ENCODE measurements at regions not wholly inside any gene's neighbourhood (a gene's known extent, or its start where the extent isn't known, plus 50 kb on each side); places are given as distances from the start of the nearest gene placed in this dataset.

GRCh38 chr15:39340903-39341645 lies 239.8 kb upstream of the THBS1 start:
- Histone ChIP-seq H3K9me3 (ENCODE audit: control extremely low read depth in 1 of 5, control insufficient read depth in 4 of 5, insufficient read depth in 2 of 5, low read depth in 1 of 5, low read length in 4 of 5) (peaks cover 0 to 11% (median 0%) of the 10 kb centered on the region in 5 experiments), H3K27me3 (replicated peaks in 2 of 5; ENCODE audit: control insufficient read depth in 4 of 5, insufficient read depth in 5 of 5, low read length in 4 of 5) (no peaks in the 10 kb centered on the region), H3K4me3 (ENCODE audit: control insufficient read depth in 1 of 7, extremely low read depth in 1 of 7, insufficient read depth in 4 of 7, low read depth in 2 of 7, low read length in 6 of 7) (no peak overlapping the region), H3K4me1 (ENCODE audit: control extremely low read depth in 1 of 4, control insufficient read depth in 4 of 4, insufficient read depth in 4 of 4, low read length in 3 of 4) (no peaks in the 10 kb centered on the region), H3K36me3 (ENCODE audit: control insufficient read depth in 4 of 4, insufficient read depth in 4 of 4, low read length in 3 of 4) (no peaks in the 10 kb centered on the region), H3K27ac (ENCODE audit: insufficient read depth in 1 of 2, low read depth in 1 of 2, low read length in 2 of 2, poor library complexity in 1 of 2, severe bottlenecking in 2 of 2) (no peak overlapping the region)
- CTCF ChIA-PET: no interaction called here
- DNase-seq: no peak
- WGBS (ENCODE audit: insufficient coverage): 89% methylated on average over 10 of the region's 13 CpGs
- POLR2A ChIA-PET: no interaction called here

- CTCF ChIA-PET: no interaction called here
Measured at GRCh38 chr15:39344662-39345141, 236.2 kb upstream of the THBS1 start.

GRCh38 chr15:39345176-39345575 lies 235.7 kb upstream of the THBS1 start:
- no peaks in the 10 kb centered on the region for H3K36me3 ChIP-seq (ENCODE audit: control insufficient read depth in 4 of 4, insufficient read depth in 4 of 4, low read length in 3 of 4)
- H3K9me3 ChIP-seq (ENCODE audit: control extremely low read depth in 1 of 5, control insufficient read depth in 4 of 5, insufficient read depth in 2 of 5, low read depth in 1 of 5, low read length in 4 of 5): peaks cover 0 to 11% (median 0%) of the 10 kb centered on the region in 5 experiments
- POLR2A ChIA-PET: no interaction called here
- WGBS (ENCODE audit: insufficient coverage): 100% methylated on average over 2 of the region's 3 CpGs
- CTCF ChIA-PET: no interaction called here
- no peak overlapping the region for H3K4me3 ChIP-seq (ENCODE audit: control insufficient read depth in 1 of 7, extremely low read depth in 1 of 7, insufficient read depth in 4 of 7, low read depth in 2 of 7, low read length in 6 of 7)
- no peaks in the 10 kb centered on the region for H3K4me1 ChIP-seq (ENCODE audit: control extremely low read depth in 1 of 4, control insufficient read depth in 4 of 4, insufficient read depth in 4 of 4, low read length in 3 of 4)
- no peak overlapping the region for H3K27ac ChIP-seq (ENCODE audit: insufficient read depth in 1 of 2, low read depth in 1 of 2, low read length in 2 of 2, poor library complexity in 1 of 2, severe bottlenecking in 2 of 2)
- H3K27me3 ChIP-seq (replicated peaks in 2 of 5; ENCODE audit: control insufficient read depth in 4 of 5, insufficient read depth in 5 of 5, low read length in 4 of 5): no peaks in the 10 kb centered on the region
- DNase-seq: no peak

More at GRCh38 chr15:39344662-39345141, 236.2 kb upstream of the THBS1 start:
- peaks cover 0 to 11% (median 0%) of the 10 kb centered on the region in 5 experiments for H3K9me3 ChIP-seq (ENCODE audit: control extremely low read depth in 1 of 5, control insufficient read depth in 4 of 5, insufficient read depth in 2 of 5, low read depth in 1 of 5, low read length in 4 of 5)
- POLR2A ChIA-PET: no interaction called here
- H3K27ac ChIP-seq (ENCODE audit: insufficient read depth in 1 of 2, low read depth in 1 of 2, low read length in 2 of 2, poor library complexity in 1 of 2, severe bottlenecking in 2 of 2): no peak overlapping the region
- no peaks in the 10 kb centered on the region for H3K4me1 ChIP-seq (ENCODE audit: control extremely low read depth in 1 of 4, control insufficient read depth in 4 of 4, insufficient read depth in 4 of 4, low read length in 3 of 4)
- DNase-seq: no peak
- WGBS (ENCODE audit: insufficient coverage): 100% methylated on average over 3 of the region's 3 CpGs
- H3K4me3 ChIP-seq (ENCODE audit: control insufficient read depth in 1 of 7, extremely low read depth in 1 of 7, insufficient read depth in 4 of 7, low read depth in 2 of 7, low read length in 6 of 7): no peak overlapping the region
- no peaks in the 10 kb centered on the region for H3K36me3 ChIP-seq (ENCODE audit: control insufficient read depth in 4 of 4, insufficient read depth in 4 of 4, low read length in 3 of 4)
- H3K27me3 ChIP-seq (replicated peaks in 2 of 5; ENCODE audit: control insufficient read depth in 4 of 5, insufficient read depth in 5 of 5, low read length in 4 of 5): no peaks in the 10 kb centered on the region

- H3K27me3 ChIP-seq (replicated peaks in 2 of 5; ENCODE audit: control insufficient read depth in 4 of 5, insufficient read depth in 5 of 5, low read length in 4 of 5): no peaks in the 10 kb centered on the region
Measured at GRCh38 chr15:39347453-39347852, 233.4 kb upstream of the THBS1 start.

GRCh38 chr15:39350785-39351184 lies 230.1 kb upstream of the THBS1 start:
- ChIA-PET POLR2A (no interaction called here), CTCF (no interaction called here)
- H3K4me1 ChIP-seq (ENCODE audit: control extremely low read depth in 1 of 4, control insufficient read depth in 4 of 4, insufficient read depth in 4 of 4, low read length in 3 of 4): no peaks in the 10 kb centered on the region
- H3K36me3 ChIP-seq (ENCODE audit: control insufficient read depth in 4 of 4, insufficient read depth in 4 of 4, low read length in 3 of 4): no peaks in the 10 kb centered on the region
- DNase-seq: no peak
- no peaks in the 10 kb centered on the region for H3K27me3 ChIP-seq (replicated peaks in 2 of 5; ENCODE audit: control insufficient read depth in 4 of 5, insufficient read depth in 5 of 5, low read length in 4 of 5)
- no peak overlapping the region for H3K27ac ChIP-seq (ENCODE audit: insufficient read depth in 1 of 2, low read depth in 1 of 2, low read length in 2 of 2, poor library complexity in 1 of 2, severe bottlenecking in 2 of 2)
- 87% methylated on average over 3 of the region's 4 CpGs for WGBS (ENCODE audit: insufficient coverage)
- no peak overlapping the region for H3K4me3 ChIP-seq (ENCODE audit: control insufficient read depth in 1 of 7, extremely low read depth in 1 of 7, insufficient read depth in 4 of 7, low read depth in 2 of 7, low read length in 6 of 7)
- no peaks in the 10 kb centered on the region for H3K9me3 ChIP-seq (ENCODE audit: control extremely low read depth in 1 of 5, control insufficient read depth in 4 of 5, insufficient read depth in 2 of 5, low read depth in 1 of 5, low read length in 4 of 5)

More at GRCh38 chr15:39347453-39347852, 233.4 kb upstream of the THBS1 start:
- no CpG with 5 or more reads among the region's 1 CpG for WGBS (ENCODE audit: insufficient coverage)
- ChIA-PET POLR2A (no interaction called here), CTCF (no interaction called here)
- no peak for DNase-seq
- peaks cover 0 to 11% (median 0%) of the 10 kb centered on the region in 5 experiments for H3K9me3 ChIP-seq (ENCODE audit: control extremely low read depth in 1 of 5, control insufficient read depth in 4 of 5, insufficient read depth in 2 of 5, low read depth in 1 of 5, low read length in 4 of 5)
- H3K4me3 ChIP-seq (ENCODE audit: control insufficient read depth in 1 of 7, extremely low read depth in 1 of 7, insufficient read depth in 4 of 7, low read depth in 2 of 7, low read length in 6 of 7): no peak overlapping the region
- no peaks in the 10 kb centered on the region for H3K36me3 ChIP-seq (ENCODE audit: control insufficient read depth in 4 of 4, insufficient read depth in 4 of 4, low read length in 3 of 4)
- no peaks in the 10 kb centered on the region for H3K4me1 ChIP-seq (ENCODE audit: control extremely low read depth in 1 of 4, control insufficient read depth in 4 of 4, insufficient read depth in 4 of 4, low read length in 3 of 4)
- no peak overlapping the region for H3K27ac ChIP-seq (ENCODE audit: insufficient read depth in 1 of 2, low read depth in 1 of 2, low read length in 2 of 2, poor library complexity in 1 of 2, severe bottlenecking in 2 of 2)

GRCh38 chr15:39354189-39354588 lies 226.7 kb upstream of the THBS1 start:
- CTCF ChIA-PET: no interaction called here
- Histone ChIP-seq H3K27ac (ENCODE audit: insufficient read depth in 1 of 2, low read depth in 1 of 2, low read length in 2 of 2, poor library complexity in 1 of 2, severe bottlenecking in 2 of 2) (no peak overlapping the region), H3K27me3 (replicated peaks in 2 of 5; ENCODE audit: control insufficient read depth in 4 of 5, insufficient read depth in 5 of 5, low read length in 4 of 5) (no peaks in the 10 kb centered on the region), H3K36me3 (ENCODE audit: control insufficient read depth in 4 of 4, insufficient read depth in 4 of 4, low read length in 3 of 4) (no peaks in the 10 kb centered on the region), H3K4me3 (ENCODE audit: control insufficient read depth in 1 of 7, extremely low read depth in 1 of 7, insufficient read depth in 4 of 7, low read depth in 2 of 7, low read length in 6 of 7) (no peak overlapping the region), H3K4me1 (ENCODE audit: control extremely low read depth in 1 of 4, control insufficient read depth in 4 of 4, insufficient read depth in 4 of 4, low read length in 3 of 4) (peaks cover 0 to 13% (median 0%) of the 10 kb centered on the region in 4 experiments), H3K9me3 (ENCODE audit: control extremely low read depth in 1 of 5, control insufficient read depth in 4 of 5, insufficient read depth in 2 of 5, low read depth in 1 of 5, low read length in 4 of 5) (no peaks in the 10 kb centered on the region)
- peak in 1 of 3 donors; percentile 12 for DNase-seq
- POLR2A ChIA-PET: no interaction called here
- no CpG with 5 or more reads among the region's 3 CpGs for WGBS (ENCODE audit: insufficient coverage)

GRCh38 chr15:39357480-39358268 lies 223.2 kb upstream of the THBS1 start:
- Histone ChIP-seq H3K27ac (ENCODE audit: insufficient read depth in 1 of 2, low read depth in 1 of 2, low read length in 2 of 2, poor library complexity in 1 of 2, severe bottlenecking in 2 of 2) (no peak overlapping the region), H3K27me3 (replicated peaks in 2 of 5; ENCODE audit: control insufficient read depth in 4 of 5, insufficient read depth in 5 of 5, low read length in 4 of 5) (no peaks in the 10 kb centered on the region), H3K4me1 (ENCODE audit: control extremely low read depth in 1 of 4, control insufficient read depth in 4 of 4, insufficient read depth in 4 of 4, low read length in 3 of 4) (peaks cover 0 to 14% (median 0%) of the 10 kb centered on the region in 4 experiments), H3K36me3 (ENCODE audit: control insufficient read depth in 4 of 4, insufficient read depth in 4 of 4, low read length in 3 of 4) (no peaks in the 10 kb centered on the region), H3K9me3 (ENCODE audit: control extremely low read depth in 1 of 5, control insufficient read depth in 4 of 5, insufficient read depth in 2 of 5, low read depth in 1 of 5, low read length in 4 of 5) (no peaks in the 10 kb centered on the region), H3K4me3 (ENCODE audit: control insufficient read depth in 1 of 7, extremely low read depth in 1 of 7, insufficient read depth in 4 of 7, low read depth in 2 of 7, low read length in 6 of 7) (no peak overlapping the region)
- ChIA-PET POLR2A (no interaction called here), CTCF (no interaction called here)
- DNase-seq: peak in 1 of 3 donors; percentile 19
- 65% methylated on average over 5 of the region's 8 CpGs for WGBS (ENCODE audit: insufficient coverage)
